Osteoblast (primary cell): ENCODE measurements at regions not wholly inside any gene's neighbourhood (a gene's known extent, or its start where the extent isn't known, plus 50 kb on each side); places are given as distances from the start of the nearest gene placed in this dataset.
A peak's percentile ranks its signal among the peaks of the same experiment; 100 is the strongest.

Source experiments
- DNase-seq: peaks from one replicate; pipeline ENCODE4 v3.0.0; 2011; ENCODE audit warnings: low spot score, mixed read lengths; ENCODE audit not compliant: insufficient read length; ENCODE audit errors: missing footprints
- H2AFZ ChIP-seq: 2 replicates; pipeline ENCODE4 v1.6.0; 2011; ENCODE audit warnings: mild to moderate bottlenecking, low read length
- H3K27ac ChIP-seq: 2 replicates; pipeline ENCODE4 v1.5.1; 2011; ENCODE audit warnings: mild to moderate bottlenecking, low read depth, low read length, moderate library complexity
- H3K27me3 ChIP-seq: 2 replicates; pipeline ENCODE4 v1.6.0; 2012; ENCODE audit warnings: mild to moderate bottlenecking, control low read depth, inconsistent platforms, low read length, moderate library complexity; ENCODE audit not compliant: insufficient read depth
- H3K36me3 ChIP-seq: 2 replicates; pipeline ENCODE4 v1.5.1; 2011; ENCODE audit warnings: mild to moderate bottlenecking, low read length, control low read depth, moderate library complexity; ENCODE audit not compliant: insufficient read depth
- H3K4me1 ChIP-seq: 2 replicates; pipeline ENCODE4 v1.5.1; 2011; ENCODE audit warnings: mild to moderate bottlenecking, low read length, control low read depth, moderate library complexity; ENCODE audit not compliant: insufficient read depth
- H3K4me2 ChIP-seq: 2 replicates; pipeline ENCODE4 v1.6.0; 2011; ENCODE audit warnings: mild to moderate bottlenecking, low read length; ENCODE audit not compliant: insufficient read depth
- H3K4me3 ChIP-seq: fragments of 200-600 bp; sonication (generic); 3 replicates; pipeline ENCODE4 v1.5.1; 2012; ENCODE audit warnings: mild to moderate bottlenecking, low read length, inconsistent platforms; ENCODE audit not compliant: insufficient read depth
- H3K79me2 ChIP-seq: 2 replicates; pipeline ENCODE4 v1.6.0; 2012; ENCODE audit warnings: mild to moderate bottlenecking, low read length, control low read depth, inconsistent platforms; ENCODE audit not compliant: insufficient read depth
- H3K9me3 ChIP-seq: 2 replicates; pipeline ENCODE4 v1.5.1; 2011; ENCODE audit warnings: low read depth, low read length, control low read depth
- H4K20me1 ChIP-seq: 2 replicates; pipeline ENCODE4 v1.6.0; 2012; ENCODE audit warnings: mild to moderate bottlenecking, low read length, control low read depth; ENCODE audit not compliant: insufficient read depth
- TF ChIP-seq, protein P1 (sequence below): IDR thresholded peaks from 2 replicates; pipeline ENCODE4 v1.5.1; 2011; ENCODE audit warnings: mild to moderate bottlenecking, low read depth, low read length, moderate library complexity; ENCODE audit errors: extremely low read depth

DNA sequence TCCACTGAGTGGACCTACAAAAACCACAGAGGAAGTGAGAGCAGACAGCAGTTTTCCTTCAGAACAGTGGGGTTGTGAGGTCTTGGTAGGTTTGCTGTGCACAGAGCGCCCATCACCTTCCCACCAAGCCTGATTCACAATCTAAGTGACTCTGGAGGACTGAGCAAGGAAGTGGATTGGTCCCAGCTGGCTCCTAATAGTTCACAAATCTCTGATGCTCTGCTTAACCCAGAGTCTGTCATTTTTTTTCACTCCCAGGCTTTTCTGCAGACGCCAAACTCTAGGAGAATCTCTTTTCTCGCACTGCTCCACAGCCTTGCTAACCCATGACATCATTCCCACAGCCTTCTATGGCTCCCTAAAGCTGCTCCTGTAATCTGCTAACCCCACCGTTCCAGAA, 280.4 kb downstream of the C1D start:
- DNase-seq, result no peak

DNA sequence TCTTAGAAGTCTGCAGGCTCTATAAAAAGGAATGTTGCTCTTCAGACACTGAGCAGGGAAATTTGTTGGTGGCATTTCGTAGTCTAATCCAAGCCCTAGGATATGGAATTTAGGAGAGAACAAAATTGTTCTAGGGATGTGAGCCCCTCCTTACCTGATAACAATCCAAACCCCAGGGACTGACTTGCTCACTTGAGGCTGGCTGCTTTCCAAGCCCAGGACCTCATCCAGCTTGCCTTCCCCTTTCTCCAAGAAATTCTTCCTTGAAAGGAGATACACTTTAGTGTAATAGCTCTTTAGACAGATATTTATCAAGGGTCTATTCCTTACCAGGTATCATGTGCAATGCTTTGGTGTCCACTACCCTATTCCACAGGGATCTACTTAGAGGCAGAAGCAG, 279.8 kb downstream of the C1D start:
- Histone ChIP-seq H3K4me2 (no peak overlapping the region), H3K9me3 (no peaks in the 10 kb centered on the region), H3K27ac (no peak overlapping the region), H2AFZ (no peak overlapping the region), H3K27me3 (peaks cover 3% of the 10 kb centered on the region), H3K4me3 (no peak overlapping the region), H3K4me1 (peaks cover 4% of the 10 kb centered on the region), H3K79me2 (no peaks in the 10 kb centered on the region), H4K20me1 (no peaks in the 10 kb centered on the region), H3K36me3 (no peaks in the 10 kb centered on the region)
- TF ChIP-seq, protein P1, sequence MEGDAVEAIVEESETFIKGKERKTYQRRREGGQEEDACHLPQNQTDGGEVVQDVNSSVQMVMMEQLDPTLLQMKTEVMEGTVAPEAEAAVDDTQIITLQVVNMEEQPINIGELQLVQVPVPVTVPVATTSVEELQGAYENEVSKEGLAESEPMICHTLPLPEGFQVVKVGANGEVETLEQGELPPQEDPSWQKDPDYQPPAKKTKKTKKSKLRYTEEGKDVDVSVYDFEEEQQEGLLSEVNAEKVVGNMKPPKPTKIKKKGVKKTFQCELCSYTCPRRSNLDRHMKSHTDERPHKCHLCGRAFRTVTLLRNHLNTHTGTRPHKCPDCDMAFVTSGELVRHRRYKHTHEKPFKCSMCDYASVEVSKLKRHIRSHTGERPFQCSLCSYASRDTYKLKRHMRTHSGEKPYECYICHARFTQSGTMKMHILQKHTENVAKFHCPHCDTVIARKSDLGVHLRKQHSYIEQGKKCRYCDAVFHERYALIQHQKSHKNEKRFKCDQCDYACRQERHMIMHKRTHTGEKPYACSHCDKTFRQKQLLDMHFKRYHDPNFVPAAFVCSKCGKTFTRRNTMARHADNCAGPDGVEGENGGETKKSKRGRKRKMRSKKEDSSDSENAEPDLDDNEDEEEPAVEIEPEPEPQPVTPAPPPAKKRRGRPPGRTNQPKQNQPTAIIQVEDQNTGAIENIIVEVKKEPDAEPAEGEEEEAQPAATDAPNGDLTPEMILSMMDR, result no peak
- no peak for DNase-seq

More for the DNA sequence above, 280.4 kb downstream of the C1D start:
- Histone ChIP-seq H3K4me3 (no peak overlapping the region), H3K36me3 (no peaks in the 10 kb centered on the region), H3K4me1 (peaks cover 4% of the 10 kb centered on the region), H3K9me3 (no peaks in the 10 kb centered on the region), H3K4me2 (no peak overlapping the region), H2AFZ (peak overlapping the region; percentile 57), H3K27me3 (peaks cover 1% of the 10 kb centered on the region), H4K20me1 (no peaks in the 10 kb centered on the region), H3K27ac (no peak overlapping the region), H3K79me2 (no peaks in the 10 kb centered on the region)
- TF ChIP-seq, protein P1, result no peak

DNA sequence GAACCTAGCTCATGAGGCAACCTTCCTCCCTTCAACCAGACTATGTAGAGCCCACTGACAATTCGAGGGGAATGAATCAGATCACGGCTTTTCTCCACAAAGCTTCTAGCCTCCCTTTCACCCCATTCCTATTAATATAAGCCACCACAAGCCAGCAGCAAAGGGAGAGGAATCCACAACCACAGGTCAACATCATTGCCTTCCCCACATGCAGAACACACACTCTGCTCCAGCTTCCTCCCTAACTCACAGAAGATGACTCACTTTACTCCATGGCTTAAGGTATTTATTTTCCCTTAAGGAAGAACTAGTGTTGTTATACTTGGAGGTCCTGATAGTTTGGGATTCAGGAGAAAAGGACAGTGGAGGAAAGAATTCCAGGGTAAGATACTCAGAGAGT, 272.2 kb downstream of the C1D start:
- Histone ChIP-seq H4K20me1 (no peaks in the 10 kb centered on the region), H3K27me3 (peaks cover 3% of the 10 kb centered on the region), H3K27ac (no peak overlapping the region), H3K4me3 (no peak overlapping the region), H2AFZ (no peak overlapping the region), H3K9me3 (no peaks in the 10 kb centered on the region), H3K4me2 (no peak overlapping the region), H3K79me2 (no peaks in the 10 kb centered on the region), H3K4me1 (no peaks in the 10 kb centered on the region), H3K36me3 (no peaks in the 10 kb centered on the region)
- TF ChIP-seq, protein P1, result no peak
- DNase-seq, result peak; percentile 30

DNA sequence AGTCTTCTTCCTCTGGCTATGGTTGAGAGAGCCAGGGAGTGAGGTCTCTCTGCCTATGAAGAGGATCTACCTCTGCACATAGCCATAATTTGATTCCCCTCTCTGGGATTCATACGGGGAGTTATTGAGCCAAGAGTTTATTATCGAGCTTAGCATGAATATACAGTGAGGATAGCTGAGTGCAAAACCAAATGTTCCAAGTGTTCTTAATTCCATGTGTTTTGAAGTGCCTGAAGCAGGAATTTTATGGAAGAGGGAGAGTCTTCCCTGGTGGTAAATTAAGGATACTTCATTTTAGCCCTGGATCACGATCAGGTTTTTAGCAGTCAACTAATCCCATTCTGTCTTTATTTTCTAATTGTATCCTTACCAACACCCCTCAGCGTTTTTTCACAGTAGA, 270.6 kb downstream of the C1D start:
- peaks cover 3% of the 10 kb centered on the region for H3K27me3 ChIP-seq

More for the DNA sequence above, 270.6 kb downstream of the C1D start:
- Histone ChIP-seq H3K4me1 (peaks cover under 1% of the 10 kb centered on the region), H3K79me2 (no peaks in the 10 kb centered on the region), H4K20me1 (no peaks in the 10 kb centered on the region), H3K4me2 (no peak overlapping the region), H3K9me3 (no peaks in the 10 kb centered on the region), H3K27ac (no peak overlapping the region), H3K4me3 (no peak overlapping the region), H3K36me3 (no peaks in the 10 kb centered on the region), H2AFZ (no peak overlapping the region)
- TF ChIP-seq, protein P1, result no peak
- no peak for DNase-seq
